ENCODE measurements at regions not wholly inside any gene's neighbourhood (a gene's known extent, or its start where the extent isn't known, plus 50 kb on each side); places are given as distances from the start of the nearest gene placed in this dataset.
A peak's percentile ranks its signal among the peaks of the same experiment; 100 is the strongest.

DNA sequence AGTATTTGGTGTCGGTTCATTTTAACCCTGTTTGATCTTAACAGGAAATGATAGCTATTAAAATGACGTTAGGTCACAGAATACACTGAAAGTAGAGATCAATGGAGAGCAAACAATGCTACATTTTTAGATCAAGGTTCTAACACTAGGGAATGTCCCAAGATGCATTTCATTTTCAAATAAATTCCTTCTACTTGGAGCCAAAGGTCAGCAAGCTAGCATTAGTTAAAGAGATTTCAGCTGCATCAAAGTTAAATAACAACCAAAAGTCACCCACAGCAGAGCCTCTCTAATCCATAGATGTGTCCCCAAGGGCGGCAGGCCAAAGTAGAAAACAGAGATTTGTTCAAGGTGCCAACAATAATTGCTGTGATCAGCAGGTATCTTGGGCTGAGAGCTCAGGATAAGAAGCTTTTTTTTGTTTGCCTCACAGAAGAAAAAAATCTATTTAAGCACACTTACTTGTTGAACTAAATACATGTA lies 1233.6 kb upstream of the TMEFF2 start (continued):
- TF ChIP-seq, protein P1, sequence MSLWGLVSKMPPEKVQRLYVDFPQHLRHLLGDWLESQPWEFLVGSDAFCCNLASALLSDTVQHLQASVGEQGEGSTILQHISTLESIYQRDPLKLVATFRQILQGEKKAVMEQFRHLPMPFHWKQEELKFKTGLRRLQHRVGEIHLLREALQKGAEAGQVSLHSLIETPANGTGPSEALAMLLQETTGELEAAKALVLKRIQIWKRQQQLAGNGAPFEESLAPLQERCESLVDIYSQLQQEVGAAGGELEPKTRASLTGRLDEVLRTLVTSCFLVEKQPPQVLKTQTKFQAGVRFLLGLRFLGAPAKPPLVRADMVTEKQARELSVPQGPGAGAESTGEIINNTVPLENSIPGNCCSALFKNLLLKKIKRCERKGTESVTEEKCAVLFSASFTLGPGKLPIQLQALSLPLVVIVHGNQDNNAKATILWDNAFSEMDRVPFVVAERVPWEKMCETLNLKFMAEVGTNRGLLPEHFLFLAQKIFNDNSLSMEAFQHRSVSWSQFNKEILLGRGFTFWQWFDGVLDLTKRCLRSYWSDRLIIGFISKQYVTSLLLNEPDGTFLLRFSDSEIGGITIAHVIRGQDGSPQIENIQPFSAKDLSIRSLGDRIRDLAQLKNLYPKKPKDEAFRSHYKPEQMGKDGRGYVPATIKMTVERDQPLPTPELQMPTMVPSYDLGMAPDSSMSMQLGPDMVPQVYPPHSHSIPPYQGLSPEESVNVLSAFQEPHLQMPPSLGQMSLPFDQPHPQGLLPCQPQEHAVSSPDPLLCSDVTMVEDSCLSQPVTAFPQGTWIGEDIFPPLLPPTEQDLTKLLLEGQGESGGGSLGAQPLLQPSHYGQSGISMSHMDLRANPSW (CRISPR knock-in tag; IDR thresholded peaks at IDR 0.05; ENCODE audit: borderline replicate concordance): peak; percentile 83
- TF ChIP-seq, protein P2, sequence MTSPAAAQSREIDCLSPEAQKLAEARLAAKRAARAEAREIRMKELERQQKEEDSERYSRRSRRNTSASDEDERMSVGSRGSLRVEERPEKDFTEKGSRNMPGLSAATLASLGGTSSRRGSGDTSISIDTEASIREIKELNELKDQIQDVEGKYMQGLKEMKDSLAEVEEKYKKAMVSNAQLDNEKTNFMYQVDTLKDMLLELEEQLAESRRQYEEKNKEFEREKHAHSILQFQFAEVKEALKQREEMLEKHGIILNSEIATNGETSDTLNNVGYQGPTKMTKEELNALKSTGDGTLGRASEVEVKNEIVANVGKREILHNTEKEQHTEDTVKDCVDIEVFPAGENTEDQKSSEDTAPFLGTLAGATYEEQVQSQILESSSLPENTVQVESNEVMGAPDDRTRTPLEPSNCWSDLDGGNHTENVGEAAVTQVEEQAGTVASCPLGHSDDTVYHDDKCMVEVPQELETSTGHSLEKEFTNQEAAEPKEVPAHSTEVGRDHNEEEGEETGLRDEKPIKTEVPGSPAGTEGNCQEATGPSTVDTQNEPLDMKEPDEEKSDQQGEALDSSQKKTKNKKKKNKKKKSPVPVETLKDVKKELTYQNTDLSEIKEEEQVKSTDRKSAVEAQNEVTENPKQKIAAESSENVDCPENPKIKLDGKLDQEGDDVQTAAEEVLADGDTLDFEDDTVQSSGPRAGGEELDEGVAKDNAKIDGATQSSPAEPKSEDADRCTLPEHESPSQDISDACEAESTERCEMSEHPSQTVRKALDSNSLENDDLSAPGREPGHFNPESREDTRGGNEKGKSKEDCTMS (CRISPR knock-in tag; conservative IDR thresholded peaks at IDR 0.05): no peak
- TF ChIP-seq NKX3-1 (CRISPR knock-in tag; IDR thresholded peaks at IDR 0.05) (no peak), ZNF543 (CRISPR knock-in tag; IDR thresholded peaks at IDR 0.05) (peak; percentile 47; the same call in 1 of the 2 replicates), CHD4 (IDR thresholded peaks at IDR 0.05; ENCODE audit: borderline replicate concordance, low read length) (peak; percentile 68; the same call in 1 of the 2 replicates), ZNF569 (CRISPR knock-in tag; IDR thresholded peaks at IDR 0.05; ENCODE audit: borderline replicate concordance) (peak; percentile 29; the same call in 1 of the 2 replicates), ZNF224 (CRISPR knock-in tag; IDR thresholded peaks at IDR 0.05) (no peak), FOXK1 (CRISPR knock-in tag; IDR thresholded peaks at IDR 0.05; ENCODE audit: borderline replicate concordance, low read depth) (peak; percentile 84), MAZ (IDR thresholded peaks at IDR 0.05; ENCODE audit: borderline replicate concordance, low read depth, low read length) (no peak), MAZ (CRISPR knock-in tag; IDR thresholded peaks at IDR 0.05; ENCODE audit: low read depth) (0 out of 2 replicates have a peak, but pooled peaks have one; percentile 52), ZNF292 (CRISPR knock-in tag; IDR thresholded peaks at IDR 0.05; ENCODE audit: borderline replicate concordance, low read depth) (peak; percentile 65; the same call in 1 of the 2 replicates), SIX4 (CRISPR knock-in tag; IDR thresholded peaks at IDR 0.05) (peak; percentile 64), SIX1 (CRISPR knock-in tag; IDR thresholded peaks at IDR 0.05; ENCODE audit: borderline replicate concordance) (peak; percentile 90), HOXA3 (CRISPR knock-in tag; IDR thresholded peaks at IDR 0.05) (peak; percentile 57; the same call in 1 of the 2 replicates), MAFK (conservative IDR thresholded peaks at IDR 0.05 in 1 of 2, IDR thresholded peaks at IDR 0.05 in 1 of 2; ENCODE audit: low read length in 2 of 2) (peak; percentile 95 to 98), SSRP1 (CRISPR knock-in tag; IDR thresholded peaks at IDR 0.05) (no peak), THAP11 (CRISPR knock-in tag; IDR thresholded peaks at IDR 0.05) (peak; percentile 64)
- TF ChIP-seq, protein P3, sequence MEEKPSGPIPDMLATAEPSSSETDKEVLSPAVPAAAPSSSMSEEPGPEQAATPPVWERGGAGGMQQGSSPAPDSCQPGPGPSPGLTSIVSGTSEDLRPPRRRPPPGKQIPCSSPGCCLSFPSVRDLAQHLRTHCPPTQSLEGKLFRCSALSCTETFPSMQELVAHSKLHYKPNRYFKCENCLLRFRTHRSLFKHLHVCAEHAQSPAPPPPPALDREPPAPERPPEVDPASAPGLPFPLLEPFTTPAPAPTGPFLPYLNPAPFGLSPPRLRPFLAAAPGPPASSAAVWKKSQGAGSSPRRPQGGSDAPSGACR (CRISPR knock-in tag; IDR thresholded peaks at IDR 0.05): peak; percentile 40; the same call in 1 of the 2 replicates
- TF ChIP-seq, protein P4, sequence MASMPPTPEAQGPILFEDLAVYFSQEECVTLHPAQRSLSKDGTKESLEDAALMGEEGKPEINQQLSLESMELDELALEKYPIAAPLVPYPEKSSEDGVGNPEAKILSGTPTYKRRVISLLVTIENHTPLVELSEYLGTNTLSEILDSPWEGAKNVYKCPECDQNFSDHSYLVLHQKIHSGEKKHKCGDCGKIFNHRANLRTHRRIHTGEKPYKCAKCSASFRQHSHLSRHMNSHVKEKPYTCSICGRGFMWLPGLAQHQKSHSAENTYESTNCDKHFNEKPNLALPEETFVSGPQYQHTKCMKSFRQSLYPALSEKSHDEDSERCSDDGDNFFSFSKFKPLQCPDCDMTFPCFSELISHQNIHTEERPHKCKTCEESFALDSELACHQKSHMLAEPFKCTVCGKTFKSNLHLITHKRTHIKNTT (CRISPR knock-in tag; IDR thresholded peaks at IDR 0.05): no peak
- TF ChIP-seq, protein P5, sequence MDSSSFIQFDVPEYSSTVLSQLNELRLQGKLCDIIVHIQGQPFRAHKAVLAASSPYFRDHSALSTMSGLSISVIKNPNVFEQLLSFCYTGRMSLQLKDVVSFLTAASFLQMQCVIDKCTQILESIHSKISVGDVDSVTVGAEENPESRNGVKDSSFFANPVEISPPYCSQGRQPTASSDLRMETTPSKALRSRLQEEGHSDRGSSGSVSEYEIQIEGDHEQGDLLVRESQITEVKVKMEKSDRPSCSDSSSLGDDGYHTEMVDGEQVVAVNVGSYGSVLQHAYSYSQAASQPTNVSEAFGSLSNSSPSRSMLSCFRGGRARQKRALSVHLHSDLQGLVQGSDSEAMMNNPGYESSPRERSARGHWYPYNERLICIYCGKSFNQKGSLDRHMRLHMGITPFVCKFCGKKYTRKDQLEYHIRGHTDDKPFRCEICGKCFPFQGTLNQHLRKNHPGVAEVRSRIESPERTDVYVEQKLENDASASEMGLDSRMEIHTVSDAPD (CRISPR knock-in tag; IDR thresholded peaks at IDR 0.05): no peak; the same call in 1 of the 2 replicates
- TF ChIP-seq, protein P6, sequence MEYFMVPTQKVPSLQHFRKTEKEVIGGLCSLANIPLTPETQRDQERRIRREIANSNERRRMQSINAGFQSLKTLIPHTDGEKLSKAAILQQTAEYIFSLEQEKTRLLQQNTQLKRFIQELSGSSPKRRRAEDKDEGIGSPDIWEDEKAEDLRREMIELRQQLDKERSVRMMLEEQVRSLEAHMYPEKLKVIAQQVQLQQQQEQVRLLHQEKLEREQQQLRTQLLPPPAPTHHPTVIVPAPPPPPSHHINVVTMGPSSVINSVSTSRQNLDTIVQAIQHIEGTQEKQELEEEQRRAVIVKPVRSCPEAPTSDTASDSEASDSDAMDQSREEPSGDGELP (IDR thresholded peaks at IDR 0.05; ENCODE audit: borderline replicate concordance, low read depth): peak; percentile 72
